IMR-90 (cell line): ENCODE measurements at regions not wholly inside any gene's neighbourhood (a gene's known extent, or its start where the extent isn't known, plus 50 kb on each side); places are given as distances from the start of the nearest gene placed in this dataset.

Experiments used
- ATAC-seq: fragments of 200-7000 bp; cut with Tn5 transposase; 2 replicates; pipeline ENCODE4 v1.9.1; 2020; ENCODE audit warnings: low read depth, mild to moderate bottlenecking, moderate library complexity
- BruUV-seq: library from RNA; stranded (reverse); fragments of 400-500 nt; replicated peaks from 2 replicates; lab custom pipeline; 2021; lab: Mats Ljungman, UMichigan
- CTCF ChIA-PET: fragments of 300-600 bp; formaldehyde crosslinking; extraction: SDS; loops from one replicate; lab custom pipeline; 2021; ENCODE audit warnings: antibody characterized with exemption; lab: Yijun Ruan, JAX
- POLR2A ChIA-PET: fragments of 300-600 bp; sonication (Branson Sonifier 250); formaldehyde crosslinking; loops from one replicate; lab custom pipeline; 2022; ENCODE audit warnings: antibody characterized with exemption; ENCODE audit not compliant: unreplicated experiment; lab: Charles Lee
- DNase-seq: peaks from one replicate; pipeline ENCODE4 v3.0.0; 2013
- H2AFZ ChIP-seq: replicated peaks from 2 replicates; pipeline ENCODE3; 2013; ENCODE audit warnings: low read length, mild to moderate bottlenecking; ENCODE audit not compliant: poor library complexity
- H2AK5ac ChIP-seq: 2 replicates; pipeline ENCODE4 v1.6.1; 2013; ENCODE audit warnings: low read depth, low read length, inconsistent platforms
- H2AK9ac ChIP-seq: replicated peaks from 2 replicates; pipeline ENCODE3; 2013; ENCODE audit warnings: mild to moderate bottlenecking, low read depth, low read length, moderate library complexity; ENCODE audit not compliant: poor library complexity
- H2BK120ac ChIP-seq: 2 replicates; pipeline ENCODE4 v1.6.1; 2013; ENCODE audit warnings: low read depth, low read length, inconsistent platforms
- H2BK15ac ChIP-seq: 3 replicates; pipeline ENCODE4 v1.6.1; 2013; ENCODE audit warnings: low read depth, low read length, inconsistent platforms
- H2BK20ac ChIP-seq: 2 replicates; pipeline ENCODE4 v1.6.1; 2013; ENCODE audit warnings: low read depth, mild to moderate bottlenecking, inconsistent platforms, low read length, moderate library complexity
- H2BK5ac ChIP-seq: 2 replicates; pipeline ENCODE4 v1.6.1; 2013; ENCODE audit warnings: mild to moderate bottlenecking, low read depth, low read length, inconsistent platforms; ENCODE audit not compliant: poor library complexity, severe bottlenecking
- H3K14ac ChIP-seq: replicated peaks from 2 replicates; pipeline ENCODE4 v1.6.1; 2013; ENCODE audit warnings: low read depth, low read length, inconsistent platforms
- H3K18ac ChIP-seq: 2 replicates; pipeline ENCODE4 v1.6.1; 2013; ENCODE audit warnings: low read depth, low read length, control low read depth
- H3K23ac ChIP-seq: 2 replicates; pipeline ENCODE4 v1.6.1; 2013; ENCODE audit warnings: low read depth, low read length, inconsistent platforms
- H3K27ac ChIP-seq: 2 replicates; pipeline ENCODE4 v1.5.1; 2013; ENCODE audit warnings: mild to moderate bottlenecking, control low read depth, low read length; ENCODE audit not compliant: insufficient read depth
- H3K27me3 ChIP-seq: 2 replicates; pipeline ENCODE4 v1.6.1; 2013; ENCODE audit warnings: low read length; ENCODE audit not compliant: control insufficient read depth, insufficient read depth
- H3K36me3 ChIP-seq: 2 replicates; pipeline ENCODE4 v1.6.1; 2013; ENCODE audit warnings: low read length, mixed read lengths; ENCODE audit not compliant: control insufficient read depth, insufficient read depth
- H3K4ac ChIP-seq: 2 replicates; pipeline ENCODE4 v1.6.1; 2013; ENCODE audit warnings: low read depth, low read length, inconsistent platforms
- H3K4me1 ChIP-seq: 2 replicates; pipeline ENCODE4 v1.6.1; 2013; ENCODE audit warnings: low read length, mixed read lengths; ENCODE audit not compliant: control insufficient read depth, insufficient read depth
- H3K4me2 ChIP-seq: 2 replicates; pipeline ENCODE4 v1.6.1; 2013; ENCODE audit warnings: low read depth, mild to moderate bottlenecking, control low read depth, low read length, moderate library complexity
- H3K4me3 ChIP-seq: 2 replicates; pipeline ENCODE4 v1.5.1; 2013; ENCODE audit warnings: low read depth, mild to moderate bottlenecking, control low read depth, low read length, moderate library complexity; ENCODE audit not compliant: insufficient read depth
- H3K56ac ChIP-seq: 2 replicates; pipeline ENCODE4 v1.6.1; 2013; ENCODE audit warnings: low read length, inconsistent platforms; ENCODE audit not compliant: insufficient read depth; ENCODE audit errors: extremely low read depth
- H3K79me1 ChIP-seq, 2 experiments: 2 replicates each; pipeline ENCODE4 v1.6.1; 2013; ENCODE audit warnings: low read length in 2 of 2, inconsistent platforms in 1 of 2, low read depth in 1 of 2
- H3K9ac ChIP-seq: 2 replicates; pipeline ENCODE4 v1.6.1; 2013; ENCODE audit warnings: low read depth, low read length, control low read depth
- H3K9me1 ChIP-seq: 2 replicates; pipeline ENCODE4 v1.6.1; 2013; ENCODE audit warnings: low read length, inconsistent platforms; ENCODE audit not compliant: insufficient read depth
- H3K9me3 ChIP-seq: 2 replicates; pipeline ENCODE4 v1.6.1; 2013; ENCODE audit warnings: low read length; ENCODE audit not compliant: control insufficient read depth, insufficient read depth
- H4K20me1 ChIP-seq: 2 replicates; pipeline ENCODE4 v1.6.1; 2013; ENCODE audit warnings: low read length, inconsistent platforms; ENCODE audit not compliant: insufficient read depth
- H4K5ac ChIP-seq: 2 replicates; pipeline ENCODE4 v1.6.1; 2013; ENCODE audit warnings: mild to moderate bottlenecking, low read depth, low read length, control low read depth
- H4K8ac ChIP-seq, 2 experiments: 2 replicates each; pipeline ENCODE4 v1.6.1; 2013; ENCODE audit warnings: low read depth in 2 of 2, low read length in 2 of 2, control low read depth in 1 of 2, inconsistent platforms in 1 of 2
- H4K91ac ChIP-seq: 2 replicates; pipeline ENCODE4 v1.6.1; 2013; ENCODE audit warnings: low read depth, low read length, inconsistent platforms; ENCODE audit not compliant: insufficient read depth
- BHLHE40 ChIP-seq: fragments of 150-350 bp; IDR thresholded peaks from 2 replicates; pipeline ENCODE4 v1.6.1; 2016; ENCODE audit warnings: mild to moderate bottlenecking, low read depth, low read length
- CEBPB ChIP-seq: IDR thresholded peaks from 2 replicates; pipeline ENCODE4 v1.6.1; 2012; ENCODE audit warnings: low read depth, low read length, improper control_type of control experiment
- CHD1 ChIP-seq: IDR thresholded peaks from 2 replicates; pipeline ENCODE4 v1.6.1; 2012; ENCODE audit warnings: low read depth, low read length, improper control_type of control experiment
- ELK1 ChIP-seq: fragments of 150-350 bp; IDR thresholded peaks from 2 replicates; pipeline ENCODE4 v1.6.1; 2016; ENCODE audit warnings: low read depth, mild to moderate bottlenecking, low read length, moderate library complexity, borderline replicate concordance
- FOS ChIP-seq: fragments of 150-350 bp; IDR thresholded peaks from 2 replicates; pipeline ENCODE4 v1.6.1; 2016; ENCODE audit warnings: low read depth, low read length
- MAFK ChIP-seq: IDR thresholded peaks from 2 replicates; pipeline ENCODE4 v1.6.1; 2012; ENCODE audit warnings: low read depth, low read length, improper control_type of control experiment
- MAZ ChIP-seq: IDR thresholded peaks from 2 replicates; pipeline ENCODE4 v1.6.1; 2012; ENCODE audit warnings: low read depth, mild to moderate bottlenecking, low read length, improper control_type of control experiment, moderate library complexity, borderline replicate concordance
- MXI1 ChIP-seq: IDR thresholded peaks from 2 replicates; pipeline ENCODE4 v1.6.1; 2012; ENCODE audit warnings: low read depth, mild to moderate bottlenecking, low read length, moderate library complexity, borderline replicate concordance
- POLR2A ChIP-seq: IDR thresholded peaks from 2 replicates; pipeline ENCODE4 v1.6.1; 2012; ENCODE audit warnings: mild to moderate bottlenecking, low read depth, low read length
- RAD21 ChIP-seq: IDR thresholded peaks from 2 replicates; pipeline ENCODE4 v1.6.1; 2012; ENCODE audit warnings: low read length, improper control_type of control experiment
- RCOR1 ChIP-seq: IDR thresholded peaks from 2 replicates; pipeline ENCODE4 v1.6.1; 2012; ENCODE audit warnings: mild to moderate bottlenecking, low read length, improper control_type of control experiment; ENCODE audit not compliant: insufficient replicate concordance
- RFX5 ChIP-seq: IDR thresholded peaks from 2 replicates; pipeline ENCODE4 v1.8.0; 2012; ENCODE audit warnings: low read depth, mild to moderate bottlenecking, low read length, moderate library complexity
- SMC3 ChIP-seq: fragments of 150-350 bp; IDR thresholded peaks from 2 replicates; pipeline ENCODE4 v1.6.1; 2016; ENCODE audit warnings: low read depth, mild to moderate bottlenecking, antibody characterized with exemption, low read length, moderate library complexity
- WGBS, 2 experiments: methylation state at CpG; one replicate each; pipeline versions ENCODE4 v1.1.5 to v1.1.7; 2013; ENCODE audit warnings: missing lambda C conversion rate in 2 of 2; ENCODE audit not compliant: insufficient read length in 1 of 2; ENCODE audit errors: extremely low coverage in 2 of 2; 5-methylcytosine and 5-hydroxymethylcytosine counted together
- dilution Hi-C: fragments of 300-500 bp; cut with HindIII; formaldehyde crosslinking; loops from one replicate; pipeline ENCODE4 v1.14.3; 2018; ENCODE audit warnings: low sequenced_read_pairs; ENCODE audit not compliant: unreplicated experiment
- in situ Hi-C: fragments of 300-500 bp; cut with MboI; formaldehyde crosslinking; loops from 3 replicates; pipeline ENCODE4 v1.14.3; 2019; ENCODE audit warnings: low sequenced_read_pairs, inconsistent platforms, mixed read lengths
- intact Hi-C: fragments of 100-400 bp; cut with micrococcal nuclease; formaldehyde crosslinking; loops from 2 replicates; pipeline ENCODE4 v1.10.0; 2022
- TF ChIP-seq, protein P1 (sequence below): fragments of 150-350 bp; IDR thresholded peaks from 2 replicates; pipeline ENCODE4 v1.6.1; 2017; ENCODE audit warnings: mild to moderate bottlenecking, antibody characterized with exemption, low read length, low read depth
- TF ChIP-seq, protein P2 (sequence below): conservative IDR thresholded peaks from 2 replicates; pipeline ENCODE4 v1.5.1; 2012; ENCODE audit warnings: mild to moderate bottlenecking, low read depth, low read length, improper control_type of control experiment

- H3K23ac ChIP-seq = no peak overlapping the region
- H3K79me1 ChIP-seq = no peaks in the 10 kb centered on the region
- ChIA-PET CTCF (no interaction called here), POLR2A (no interaction called here)
- intact Hi-C loops (no loop called here), dilution Hi-C loops (no loop called here), in situ Hi-C loops (no loop called here)
- H3K56ac ChIP-seq = no peak overlapping the region
- H3K4me3 ChIP-seq = no peak overlapping the region
- no peak for ATAC-seq
- H3K4me1 ChIP-seq = peaks cover 10% of the 10 kb centered on the region; the same call in 1 of the 2 replicates
- H3K9ac ChIP-seq = no peak overlapping the region
- H2BK20ac ChIP-seq = no peak overlapping the region
- no peak overlapping the region for H2AFZ ChIP-seq
- WGBS, 2 experiments = 93% methylated on average over 3 of the region's 6 CpGs; no CpG with 5 or more reads in 1 of the 2 experiments
- peak overlapping the region; percentile 75 for H2AK9ac ChIP-seq
- no peak overlapping the region for H3K18ac ChIP-seq
- TF ChIP-seq MAFK (no peak), SMC3 (no peak), POLR2A (no peak), CEBPB (no peak), ELK1 (no peak), FOS (no peak), RCOR1 (no peak), BHLHE40 (no peak), RFX5 (no peak), MXI1 (no peak), RAD21 (no peak), CHD1 (no peak), MAZ (no peak)
- TF ChIP-seq, protein P1, sequence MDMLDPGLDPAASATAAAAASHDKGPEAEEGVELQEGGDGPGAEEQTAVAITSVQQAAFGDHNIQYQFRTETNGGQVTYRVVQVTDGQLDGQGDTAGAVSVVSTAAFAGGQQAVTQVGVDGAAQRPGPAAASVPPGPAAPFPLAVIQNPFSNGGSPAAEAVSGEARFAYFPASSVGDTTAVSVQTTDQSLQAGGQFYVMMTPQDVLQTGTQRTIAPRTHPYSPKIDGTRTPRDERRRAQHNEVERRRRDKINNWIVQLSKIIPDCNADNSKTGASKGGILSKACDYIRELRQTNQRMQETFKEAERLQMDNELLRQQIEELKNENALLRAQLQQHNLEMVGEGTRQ = no peak
- TF ChIP-seq, protein P2, sequence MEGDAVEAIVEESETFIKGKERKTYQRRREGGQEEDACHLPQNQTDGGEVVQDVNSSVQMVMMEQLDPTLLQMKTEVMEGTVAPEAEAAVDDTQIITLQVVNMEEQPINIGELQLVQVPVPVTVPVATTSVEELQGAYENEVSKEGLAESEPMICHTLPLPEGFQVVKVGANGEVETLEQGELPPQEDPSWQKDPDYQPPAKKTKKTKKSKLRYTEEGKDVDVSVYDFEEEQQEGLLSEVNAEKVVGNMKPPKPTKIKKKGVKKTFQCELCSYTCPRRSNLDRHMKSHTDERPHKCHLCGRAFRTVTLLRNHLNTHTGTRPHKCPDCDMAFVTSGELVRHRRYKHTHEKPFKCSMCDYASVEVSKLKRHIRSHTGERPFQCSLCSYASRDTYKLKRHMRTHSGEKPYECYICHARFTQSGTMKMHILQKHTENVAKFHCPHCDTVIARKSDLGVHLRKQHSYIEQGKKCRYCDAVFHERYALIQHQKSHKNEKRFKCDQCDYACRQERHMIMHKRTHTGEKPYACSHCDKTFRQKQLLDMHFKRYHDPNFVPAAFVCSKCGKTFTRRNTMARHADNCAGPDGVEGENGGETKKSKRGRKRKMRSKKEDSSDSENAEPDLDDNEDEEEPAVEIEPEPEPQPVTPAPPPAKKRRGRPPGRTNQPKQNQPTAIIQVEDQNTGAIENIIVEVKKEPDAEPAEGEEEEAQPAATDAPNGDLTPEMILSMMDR = no peak
- no peaks in the 10 kb centered on the region for H4K20me1 ChIP-seq
- H3K9me1 ChIP-seq = no peaks in the 10 kb centered on the region; the same call in 1 of the 2 replicates
- no peak overlapping the region for H2BK5ac ChIP-seq
- peaks cover 3% of the 10 kb centered on the region; the same call in 1 of the 2 replicates for H3K27me3 ChIP-seq
- no peak overlapping the region for H4K8ac ChIP-seq
- H3K4ac ChIP-seq = no peak overlapping the region
- no peak overlapping the region for H3K27ac ChIP-seq
- H3K14ac ChIP-seq = no peak overlapping the region
- H3K36me3 ChIP-seq = no peaks in the 10 kb centered on the region
- no peaks in the 10 kb centered on the region; the same call in 1 of the 2 replicates for H3K9me3 ChIP-seq
- H4K91ac ChIP-seq = no peak overlapping the region
- H2BK120ac ChIP-seq = no peak overlapping the region
- H4K5ac ChIP-seq = no peak overlapping the region
- BruUV-seq = no TSS peak
- 0 out of 2 replicates have a peak overlapping the region, but pooled peaks have one; percentile 9 for H2AK5ac ChIP-seq
- DNase-seq = no peak
- H3K4me2 ChIP-seq = no peak overlapping the region
- H2BK15ac ChIP-seq = no peak overlapping the region
Measured at GRCh38 chr16:86866986-86867722, 288.8 kb downstream of the FOXL1 start.
